ENCODE measurements at regions not wholly inside any gene's neighbourhood (a gene's known extent, or its start where the extent isn't known, plus 50 kb on each side); places are given as distances from the start of the nearest gene placed in this dataset.

DNA sequence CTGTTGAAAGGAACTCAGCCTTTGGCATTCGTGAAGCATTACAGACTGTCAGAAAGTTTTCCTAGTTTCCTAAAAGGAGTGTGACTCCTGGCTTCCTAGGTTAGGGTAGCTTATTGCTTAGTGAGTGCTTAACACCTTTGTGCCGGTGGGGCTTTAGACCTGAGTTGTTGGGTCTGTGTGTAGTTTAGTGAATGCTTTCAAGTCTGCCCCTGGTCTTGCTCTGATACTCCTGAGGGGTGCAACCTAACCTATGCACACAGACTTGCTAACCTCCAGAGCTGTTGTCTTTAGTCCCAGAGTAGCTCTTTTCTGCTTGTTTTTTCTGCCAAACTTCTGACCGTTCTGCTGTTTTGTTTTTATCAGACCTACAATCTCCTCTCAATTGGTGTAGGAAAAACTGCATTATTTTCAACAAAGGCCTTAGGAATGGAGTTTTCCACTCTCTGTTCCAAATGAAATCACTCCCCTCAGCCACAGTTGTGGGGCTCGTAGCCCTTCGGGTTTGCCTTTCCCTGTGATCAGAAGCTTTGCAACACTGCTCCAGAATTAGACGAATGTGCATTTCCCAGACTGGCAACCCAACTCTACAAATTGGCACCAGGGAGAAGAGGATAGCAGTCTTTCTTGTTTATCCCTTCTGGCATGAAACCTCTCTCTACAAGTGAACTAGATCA, 1399.1 kb upstream of the PCDH7 start:
- TF ChIP-seq POLR2A (IDR thresholded peaks at IDR 0.05; ENCODE audit: low read length) (no peak), GATA1 (IDR thresholded peaks at IDR 0.05; ENCODE audit: low read depth, low read length) (no peak)
